K562 (cell line): ENCODE measurements at regions not wholly inside any gene's neighbourhood (a gene's known extent, or its start where the extent isn't known, plus 50 kb on each side); places are given as distances from the start of the nearest gene placed in this dataset.
"Not testable (repeated sequence)": the region's sequence is repeated elsewhere in the genome, so short reads cannot be mapped to it uniquely, and the experiment has no call there.

Experiments used
- ATAC-seq: fragments of 200-7000 bp; cut with Tn5 transposase; 3 replicates; pipeline ENCODE4 v1.9.1; 2020; ENCODE audit warnings: moderate library complexity
- BruUV-seq: library from RNA; stranded (reverse); fragments of 400-500 nt; replicated peaks from 2 replicates; lab custom pipeline; 2021; lab: Mats Ljungman, UMichigan
- CTCF ChIA-PET: fragments of 300-600 bp; formaldehyde crosslinking; extraction: SDS; loops from one replicate; lab custom pipeline; 2021; ENCODE audit warnings: low intra/inter-chr PET ratio; lab: Yijun Ruan, JAX
- POLR2A ChIA-PET: fragments of 300-600, 350-650 bp; sonication (Branson Sonifier 250); formaldehyde crosslinking; extraction: SDS; loops from one replicate; lab custom pipeline; 2021; ENCODE audit warnings: antibody characterized with exemption, inconsistent platforms; lab: Yijun Ruan, JAX
- DNase-seq, 4 experiments: peaks; one replicate each; pipeline versions ENCODE4 v3.0.0 to v3.0.0-alpha.2; 2011 to 2018; ENCODE audit warnings: low spot score in 3 of 4, mixed read lengths in 3 of 4; ENCODE audit errors: extremely low read depth in 1 of 4
- FAIRE-seq: peaks from 2 replicates; lab custom pipeline; 2011; peaks lifted over from hg19 to GRCh38; lab: Jason Lieb, UNC
- H2AFZ ChIP-seq: 2 replicates; pipeline ENCODE4 v1.6.0; 2011; ENCODE audit warnings: low read depth, low read length, control low read depth, inconsistent platforms
- H3K27ac ChIP-seq: fragments of 200-600 bp; 3 replicates; pipeline ENCODE4 v1.8.0; 2011; ENCODE audit warnings: low read depth, mild to moderate bottlenecking, control low read depth, inconsistent platforms, low read length, moderate library complexity, mixed read lengths; ENCODE audit errors: extremely low read depth
- H3K27me3 ChIP-seq, 2 experiments: fragments of 300-600 bp in 1 of 2; 2 replicates in 1 of 2; 3 replicates in 1 of 2; pipeline versions ENCODE4 v1.6.0 to v1.8.0; 2011; ENCODE audit warnings: inconsistent platforms in 2 of 2, low read length in 2 of 2, mild to moderate bottlenecking in 1 of 2, mixed read lengths in 1 of 2, moderate library complexity in 1 of 2; ENCODE audit not compliant: control insufficient read depth in 2 of 2, insufficient read depth in 2 of 2
- H3K36me3 ChIP-seq: fragments of 300-600 bp; 3 replicates; pipeline ENCODE4 v1.8.0; 2011; ENCODE audit warnings: mild to moderate bottlenecking, low read length, inconsistent platforms; ENCODE audit not compliant: control insufficient read depth, insufficient read depth
- H3K4me1 ChIP-seq, 2 experiments: fragments of 200-600 bp in 1 of 2; replicated peaks in 1 of 2; 2 replicates in 1 of 2; 3 replicates in 1 of 2; pipeline versions ENCODE4 v1.5.1 to v1.8.0; 2011; ENCODE audit warnings: inconsistent platforms in 2 of 2, low read length in 2 of 2, mild to moderate bottlenecking in 1 of 2, mixed read lengths in 1 of 2, moderate library complexity in 1 of 2; ENCODE audit not compliant: control insufficient read depth in 2 of 2, insufficient read depth in 2 of 2
- H3K4me2 ChIP-seq: 2 replicates; pipeline ENCODE4 v1.6.1; 2011; ENCODE audit warnings: low read length, control low read depth, inconsistent platforms, mixed read lengths; ENCODE audit not compliant: insufficient read depth
- H3K4me3 ChIP-seq: fragments of 200-600 bp; sonication (generic), shearing (Covaris generic); 2 replicates; pipeline ENCODE4 v1.5.1; 2016; ENCODE audit warnings: control low read depth, inconsistent platforms
- H3K79me2 ChIP-seq: fragments of 200-600 bp; 3 replicates; pipeline ENCODE4 v1.8.0; 2011; ENCODE audit warnings: low read length, inconsistent platforms; ENCODE audit not compliant: control insufficient read depth, insufficient read depth
- H3K9ac ChIP-seq, 2 experiments: 2 replicates each; pipeline versions ENCODE4 v1.6.0 to v1.6.1; 2011; ENCODE audit warnings: low read depth in 2 of 2, low read length in 2 of 2, control low read depth in 1 of 2, inconsistent platforms in 1 of 2, mild to moderate bottlenecking in 1 of 2, mixed read lengths in 1 of 2; ENCODE audit not compliant: insufficient read depth in 1 of 2
- H3K9me1 ChIP-seq: one replicate; pipeline ENCODE4 v1.6.0; 2011; ENCODE audit warnings: inconsistent platforms, mild to moderate bottlenecking, low read length, moderate library complexity; ENCODE audit not compliant: control insufficient read depth, insufficient read depth
- H3K9me3 ChIP-seq: replicated peaks from 2 replicates; pipeline ENCODE4 v1.5.1; 2011; ENCODE audit warnings: low read depth, low read length, inconsistent platforms; ENCODE audit not compliant: control insufficient read depth, insufficient read depth
- H4K20me1 ChIP-seq: replicated peaks from 2 replicates; pipeline ENCODE4 v1.6.1; 2011; ENCODE audit warnings: low read length, inconsistent platforms, mixed read lengths; ENCODE audit not compliant: control insufficient read depth, insufficient read depth
- ARHGAP35 ChIP-seq: fragments of 450-650 bp; IDR thresholded peaks from 2 replicates; pipeline ENCODE4 v1.6.1; 2018; ENCODE audit not compliant: partially characterized antibody
- CREB5 ChIP-seq: fragments of 250-450 bp; sonication (Bioruptor Pico); IDR thresholded peaks from 2 replicates; pipeline ENCODE4 v1.5.0; 2020; ENCODE audit warnings: mild to moderate bottlenecking
- ETV6 ChIP-seq, 3 experiments: fragments of 150-350 bp in 1 of 3; sonication (generic) in 1 of 3; formaldehyde crosslinking in 1 of 3; IDR thresholded peaks; 2 replicates each; pipeline versions ENCODE4 v1.6.1 to v1.8.0; 2014 to 2022; ENCODE audit warnings: borderline replicate concordance in 2 of 3, low read depth in 2 of 3, antibody characterized with exemption in 1 of 3, low read length in 1 of 3, mild to moderate bottlenecking in 1 of 3, missing genetic modification reagents in 1 of 3
- JUN ChIP-seq, 2 experiments: sonication (generic) in 1 of 2; formaldehyde crosslinking in 1 of 2; IDR thresholded peaks; 2 replicates each; pipeline versions ENCODE4 v1.6.1 to v1.8.0; 2012 to 2022; ENCODE audit warnings: borderline replicate concordance in 2 of 2, mild to moderate bottlenecking in 2 of 2, improper control_type of control experiment in 1 of 2, low read depth in 1 of 2, low read length in 1 of 2, missing genetic modification reagents in 1 of 2
- MCM2 ChIP-seq: fragments of 450-650 bp; IDR thresholded peaks from 2 replicates; pipeline ENCODE4 v1.6.1; 2017; ENCODE audit warnings: low read depth, mild to moderate bottlenecking
- PHB ChIP-seq: fragments of 250-450 bp; sonication (Bioruptor Pico); IDR thresholded peaks from 2 replicates; pipeline ENCODE4 v1.5.0; 2021
- TEAD2 ChIP-seq: fragments of 450-650 bp; IDR thresholded peaks from 2 replicates; pipeline ENCODE4 v1.6.1; 2016; ENCODE audit warnings: missing genetic modification characterization, control low read depth, missing compliant biosample characterization
- TSC22D4 ChIP-seq: fragments of 450-650 bp; IDR thresholded peaks from 2 replicates; pipeline ENCODE4 v1.6.1; 2016; ENCODE audit warnings: missing genetic modification characterization, missing biosample characterization, control low read depth
- ZNF586 ChIP-seq: fragments of 450-650 bp; formaldehyde crosslinking; conservative IDR thresholded peaks from 2 replicates; pipeline ENCODE4 v1.4.0; 2020; ENCODE audit warnings: mild to moderate bottlenecking, moderate library complexity
- ZNF644 ChIP-seq: fragments of 200-800 bp; sonication (Bioruptor generic); IDR thresholded peaks from 2 replicates; pipeline ENCODE4 v1.6.1; 2016; ENCODE audit warnings: low read depth, missing genetic modification characterization, missing compliant biosample characterization
- ZNF764 ChIP-seq: fragments of 250-450 bp; sonication (Bioruptor Pico); IDR thresholded peaks from 2 replicates; pipeline ENCODE4 v1.4.0; 2020; ENCODE audit warnings: low read depth, mild to moderate bottlenecking, moderate library complexity
- WGBS: fragments of 100-300 bp; shearing (Covaris generic); methylation state at CpG from one replicate; pipeline ENCODE4 v1.1.6; 2016; ENCODE audit warnings: low coverage, mixed read lengths; ENCODE audit not compliant: insufficient coverage; ENCODE audit errors: missing lambda C conversion rate; 5-methylcytosine and 5-hydroxymethylcytosine counted together
- in situ Hi-C: fragments of 300-500 bp; cut with MboI; formaldehyde crosslinking; loops from 4 replicates; pipeline ENCODE4 v1.15.0; 2018; ENCODE audit warnings: inconsistent platforms, mixed read lengths
- intact Hi-C: fragments of 100-400 bp; cut with micrococcal nuclease; formaldehyde crosslinking; loops from 2 replicates; pipeline ENCODE4 v1.14.2; 2022

- H3K79me2 ChIP-seq = no peaks in the 10 kb centered on the region
- no peaks in the 10 kb centered on the region for H3K9me1 ChIP-seq
- H2AFZ ChIP-seq = no peak overlapping the region
- no peaks in the 10 kb centered on the region for H3K27me3 ChIP-seq
- POLR2A ChIA-PET = no interaction called here
- no peak overlapping the region for H3K27ac ChIP-seq
- in situ Hi-C loops = no loop called here
- ATAC-seq (no peak), DNase-seq (no peak), FAIRE-seq (no peak)
- no peak overlapping the region for H3K4me3 ChIP-seq
- no TSS peak for BruUV-seq
- TF ChIP-seq CREB5 (CRISPR knock-in tag) = no peak
- TF ChIP-seq ZNF764 = no peak
- TF ChIP-seq PHB (CRISPR knock-in tag) = no peak
- TF ChIP-seq TSC22D4 (tag) = no peak
- TF ChIP-seq TEAD2 = no peak
- TF ChIP-seq MCM2 = no peak
- no peak for TF ChIP-seq JUN (IDR thresholded peaks at IDR 0.05; ENCODE audit: borderline replicate concordance, low read depth, low read length)
- TF ChIP-seq JUN (CRISPR knock-in tag; IDR thresholded peaks at IDR 0.05; ENCODE audit: borderline replicate concordance) = no peak
- no peak for TF ChIP-seq ZNF586 (CRISPR knock-in tag)
- TF ChIP-seq ARHGAP35 = no peak
- no peak for TF ChIP-seq ETV6 (IDR thresholded peaks at IDR 0.05; ENCODE audit: borderline replicate concordance in 1 of 2, low read depth in 2 of 2, low read length in 1 of 2)
- TF ChIP-seq ETV6 (CRISPR knock-in tag; IDR thresholded peaks at IDR 0.05; ENCODE audit: borderline replicate concordance) = no peak
- TF ChIP-seq ZNF644 (tag) = no peak
- no peak overlapping the region for H3K9ac ChIP-seq
- no peaks in the 10 kb centered on the region for H3K36me3 ChIP-seq
- H3K4me2 ChIP-seq = no peak overlapping the region
- H3K4me1 ChIP-seq = no peaks in the 10 kb centered on the region
- WGBS = 1% methylated on average over 23 of the region's 29 CpGs
- intact Hi-C loops = no loop called here
- CTCF ChIA-PET = no interaction called here
- H3K9me3 ChIP-seq = no peaks in the 10 kb centered on the region
- no peaks in the 10 kb centered on the region for H4K20me1 ChIP-seq
Observed at GRCh38 chr15:24078310-24079029, 391.4 kb upstream of the NDN start.

GRCh38 chr15:24088941-24089340 is 401.8 kb upstream of the NDN start:
- H3K4me2 ChIP-seq, in situ Hi-C loops, H4K20me1 ChIP-seq, CTCF ChIA-PET, H2AFZ ChIP-seq, H3K79me2 ChIP-seq, H3K27ac ChIP-seq, FAIRE-seq, POLR2A ChIA-PET, DNase-seq, H3K9me1 ChIP-seq, H3K9me3 ChIP-seq, H3K9ac ChIP-seq, H3K36me3 ChIP-seq, intact Hi-C loops, BruUV-seq, H3K4me1 ChIP-seq, H3K4me3 ChIP-seq, ATAC-seq, H3K27me3 ChIP-seq: not testable (repeated sequence)
- 7% methylated on average over 1 of the region's 1 CpG for WGBS
